ENCODE measurements at regions not wholly inside any gene's neighbourhood (a gene's known extent, or its start where the extent isn't known, plus 50 kb on each side); places are given as distances from the start of the nearest gene placed in this dataset.

DNA sequence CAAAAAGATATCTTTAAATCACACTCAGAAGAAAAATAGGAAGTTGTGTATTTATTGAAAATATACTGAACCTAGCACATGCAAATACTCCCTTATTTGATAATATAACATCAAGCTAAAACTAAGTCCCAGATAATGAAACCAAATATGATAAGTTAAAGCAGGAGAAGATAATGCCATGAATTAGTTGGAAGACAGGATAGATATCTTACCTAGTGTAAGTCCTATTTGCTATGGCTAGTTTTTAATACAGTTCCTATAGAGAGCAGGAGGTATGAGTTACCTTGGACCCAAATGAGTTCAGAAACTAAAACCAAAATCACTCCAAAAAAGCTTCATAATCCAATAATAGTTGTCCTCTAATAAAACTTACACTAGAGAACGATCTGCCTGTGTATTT, 1407.1 kb upstream of the MIR17HG start:
- Histone ChIP-seq H3K27ac (no peak overlapping the region), H3K9me3 (no peaks in the 10 kb centered on the region), H3K36me3 (no peaks in the 10 kb centered on the region), H3K4me1 (no peaks in the 10 kb centered on the region), H3K27me3 (no peaks in the 10 kb centered on the region), H3K4me3 (no peak overlapping the region)
- no peak for ATAC-seq
- no peak for DNase-seq
- TF ChIP-seq, protein P1, sequence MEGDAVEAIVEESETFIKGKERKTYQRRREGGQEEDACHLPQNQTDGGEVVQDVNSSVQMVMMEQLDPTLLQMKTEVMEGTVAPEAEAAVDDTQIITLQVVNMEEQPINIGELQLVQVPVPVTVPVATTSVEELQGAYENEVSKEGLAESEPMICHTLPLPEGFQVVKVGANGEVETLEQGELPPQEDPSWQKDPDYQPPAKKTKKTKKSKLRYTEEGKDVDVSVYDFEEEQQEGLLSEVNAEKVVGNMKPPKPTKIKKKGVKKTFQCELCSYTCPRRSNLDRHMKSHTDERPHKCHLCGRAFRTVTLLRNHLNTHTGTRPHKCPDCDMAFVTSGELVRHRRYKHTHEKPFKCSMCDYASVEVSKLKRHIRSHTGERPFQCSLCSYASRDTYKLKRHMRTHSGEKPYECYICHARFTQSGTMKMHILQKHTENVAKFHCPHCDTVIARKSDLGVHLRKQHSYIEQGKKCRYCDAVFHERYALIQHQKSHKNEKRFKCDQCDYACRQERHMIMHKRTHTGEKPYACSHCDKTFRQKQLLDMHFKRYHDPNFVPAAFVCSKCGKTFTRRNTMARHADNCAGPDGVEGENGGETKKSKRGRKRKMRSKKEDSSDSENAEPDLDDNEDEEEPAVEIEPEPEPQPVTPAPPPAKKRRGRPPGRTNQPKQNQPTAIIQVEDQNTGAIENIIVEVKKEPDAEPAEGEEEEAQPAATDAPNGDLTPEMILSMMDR (IDR thresholded peaks at IDR 0.05) = no peak
- no peak for TF ChIP-seq POLR2A (IDR thresholded peaks at IDR 0.05)
- intact Hi-C loops (cut with DNase I) = no loop called here
- 41% methylated on average over 1 of the region's 1 CpG for WGBS (ENCODE audit: insufficient coverage, low coverage, low lambda C conversion rate, missing lambda C conversion rate)

DNA sequence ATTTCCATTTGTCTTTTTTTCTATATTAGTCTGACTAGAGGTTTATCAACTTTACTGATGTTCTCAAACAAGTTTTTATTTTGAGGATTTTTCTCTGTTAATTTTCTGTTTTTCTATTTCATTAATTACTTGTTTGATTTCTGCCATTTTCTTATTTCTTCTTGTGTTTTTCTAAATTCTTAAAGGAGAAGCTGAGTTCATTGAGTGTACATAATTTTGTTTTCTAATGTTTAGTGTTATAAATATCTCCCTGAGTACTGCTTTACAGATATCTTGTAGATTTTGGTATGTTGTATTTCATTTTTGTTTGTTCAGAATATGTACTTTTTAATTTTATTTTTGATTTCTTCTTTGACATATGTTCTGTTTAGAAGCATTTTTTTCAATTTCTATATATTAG, 1404.3 kb upstream of the MIR17HG start:
- H3K9me3 ChIP-seq = no peaks in the 10 kb centered on the region
- H3K27ac ChIP-seq = no peak overlapping the region
- H3K4me3 ChIP-seq = no peak overlapping the region
- DNase-seq (no peak), ATAC-seq (no peak)
- no peaks in the 10 kb centered on the region for H3K36me3 ChIP-seq
- no peaks in the 10 kb centered on the region for H3K27me3 ChIP-seq
- intact Hi-C loops (cut with DNase I) = no loop called here
- TF ChIP-seq, protein P1 (IDR thresholded peaks at IDR 0.05) = no peak
- TF ChIP-seq POLR2A (IDR thresholded peaks at IDR 0.05) = no peak
- H3K4me1 ChIP-seq = no peaks in the 10 kb centered on the region

DNA sequence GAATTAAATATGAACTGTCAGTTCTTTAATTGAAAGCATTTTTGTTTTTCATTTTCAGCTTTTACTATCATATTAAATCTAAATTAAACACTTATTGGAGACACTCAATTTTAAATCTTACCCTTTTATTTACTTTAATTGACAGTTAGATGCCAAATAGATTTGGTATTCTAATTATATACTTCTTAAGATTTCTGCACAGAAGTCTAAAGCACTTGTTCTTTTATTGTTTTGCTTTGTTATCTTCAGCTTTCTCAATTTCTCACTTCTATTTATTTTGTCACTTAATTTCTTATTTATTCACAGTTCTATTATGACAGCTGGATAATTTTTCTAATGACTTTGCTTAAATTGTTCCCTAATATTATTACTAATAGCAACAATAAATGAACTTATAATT, 1397.3 kb upstream of the MIR17HG start:
- intact Hi-C loops (cut with DNase I) = no loop called here
- H3K27me3 ChIP-seq = no peaks in the 10 kb centered on the region
- ATAC-seq = no peak

DNA sequence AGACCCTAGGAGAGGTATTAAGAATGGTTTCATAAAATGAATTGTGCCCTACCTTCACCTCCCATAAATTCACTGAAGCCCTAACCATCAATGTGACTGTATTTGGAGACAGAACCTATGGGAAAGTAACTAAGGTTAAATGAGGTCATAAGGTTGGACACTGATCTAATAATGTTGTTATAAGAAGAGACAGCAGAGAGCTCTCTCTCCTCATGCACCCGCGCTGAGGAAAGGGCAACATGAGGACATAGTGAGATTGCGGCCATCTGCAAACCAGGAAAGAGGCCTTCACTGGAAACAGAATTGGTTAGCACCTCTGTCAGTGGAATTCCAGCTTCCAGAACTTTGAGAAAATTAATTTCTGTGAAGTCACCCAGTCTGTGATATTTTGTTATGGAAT, 1396.1 kb upstream of the MIR17HG start:
- ATAC-seq (no peak), DNase-seq (no peak)
- H3K4me1 ChIP-seq = no peaks in the 10 kb centered on the region
- no peak overlapping the region for H3K27ac ChIP-seq
- H3K36me3 ChIP-seq = no peaks in the 10 kb centered on the region
- no peaks in the 10 kb centered on the region for H3K27me3 ChIP-seq
- WGBS (ENCODE audit: insufficient coverage, low coverage, low lambda C conversion rate, missing lambda C conversion rate) = 100% methylated on average over 1 of the region's 3 CpGs
- no peak overlapping the region for H3K4me3 ChIP-seq
- TF ChIP-seq, protein P1 (IDR thresholded peaks at IDR 0.05) = no peak
- TF ChIP-seq POLR2A (IDR thresholded peaks at IDR 0.05) = no peak
- H3K9me3 ChIP-seq = no peaks in the 10 kb centered on the region
- intact Hi-C loops (cut with DNase I) = no loop called here

More for the DNA sequence above, 1397.3 kb upstream of the MIR17HG start:
- H3K36me3 ChIP-seq = no peaks in the 10 kb centered on the region
- DNase-seq = no peak
- H3K4me1 ChIP-seq = no peaks in the 10 kb centered on the region
- TF ChIP-seq POLR2A (IDR thresholded peaks at IDR 0.05) = no peak
- TF ChIP-seq, protein P1 (IDR thresholded peaks at IDR 0.05) = no peak
- no peak overlapping the region for H3K27ac ChIP-seq
- no peaks in the 10 kb centered on the region for H3K9me3 ChIP-seq
- no peak overlapping the region for H3K4me3 ChIP-seq

DNA sequence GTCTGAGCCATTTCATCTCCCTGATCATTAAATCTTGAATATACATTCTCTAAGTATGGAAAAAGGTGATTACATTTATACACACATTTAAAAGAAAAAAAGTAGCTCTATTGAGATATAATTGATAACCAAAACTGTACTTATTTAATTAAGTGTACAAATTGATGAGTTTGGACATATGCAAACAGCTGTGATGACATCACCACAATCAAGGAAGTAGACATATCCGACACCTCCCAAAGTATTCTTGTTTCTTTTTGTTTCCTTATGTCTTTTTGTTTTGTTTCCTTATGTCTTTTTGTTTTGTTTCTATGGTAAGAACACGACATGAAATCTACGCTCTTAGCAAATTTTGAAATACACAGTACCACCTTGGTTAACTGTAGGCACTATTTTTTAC, 1393.9 kb upstream of the MIR17HG start:
- no peak for TF ChIP-seq POLR2A (IDR thresholded peaks at IDR 0.05)
- Histone ChIP-seq H3K4me1 (no peaks in the 10 kb centered on the region), H3K27ac (no peak overlapping the region), H3K27me3 (no peaks in the 10 kb centered on the region), H3K4me3 (no peak overlapping the region), H3K9me3 (no peaks in the 10 kb centered on the region), H3K36me3 (no peaks in the 10 kb centered on the region)
- WGBS (ENCODE audit: insufficient coverage, low coverage, low lambda C conversion rate, missing lambda C conversion rate) = 63% methylated on average over 3 of the region's 3 CpGs
- intact Hi-C loops (cut with DNase I) = no loop called here
- DNase-seq = no peak
- no peak for ATAC-seq
